ENCODE measurements at regions not wholly inside any gene's neighbourhood (a gene's known extent, or its start where the extent isn't known, plus 50 kb on each side); places are given as distances from the start of the nearest gene placed in this dataset.

DNA sequence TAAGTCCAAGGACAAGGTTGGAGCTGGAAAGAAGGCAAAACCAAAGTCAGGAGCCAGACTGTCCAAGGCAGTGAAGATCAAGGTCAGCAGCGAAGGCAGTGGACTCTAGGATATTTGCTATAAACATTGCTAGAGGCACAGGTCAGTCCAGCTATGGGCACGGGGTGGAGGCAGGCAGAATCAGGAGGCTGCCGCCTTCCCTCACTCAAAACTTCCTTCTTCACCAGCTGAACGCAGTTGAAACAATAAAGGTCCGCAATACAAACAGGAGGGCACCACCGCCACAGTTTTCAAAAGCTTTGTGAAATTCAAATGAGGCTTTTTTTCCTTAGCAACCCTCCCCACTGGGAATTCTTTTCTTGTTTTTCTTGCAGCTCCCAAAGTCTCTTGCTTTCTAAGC is 372.4 kb downstream of the NXPE2 start:
- no peak for DNase-seq

- no peak for DNase-seq
Measured at GRCh38 chr11:115051938-115052590, 373.7 kb downstream of the NXPE2 start.

DNA sequence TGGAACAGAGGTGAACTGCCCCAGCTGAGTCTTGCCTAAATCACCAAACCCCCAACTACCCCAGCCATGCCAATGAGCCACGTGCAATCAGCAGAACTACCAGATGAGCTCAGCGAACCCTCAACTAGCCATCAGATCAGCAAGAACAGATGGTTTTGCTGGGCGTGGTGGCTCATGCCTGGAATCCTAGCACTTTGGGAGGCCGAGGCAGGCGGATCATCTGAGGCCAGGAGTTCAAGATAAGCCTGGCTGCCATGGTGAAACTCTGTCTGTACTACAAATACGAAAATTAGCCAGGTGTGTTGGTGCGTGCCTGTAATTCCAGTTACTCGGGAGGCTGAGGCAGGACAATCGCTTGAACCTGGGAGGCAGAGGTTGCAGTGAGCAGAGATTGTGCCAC is 374.3 kb downstream of the NXPE2 start:
- no peak for DNase-seq

- DNase-seq, result no peak
Measured at GRCh38 chr11:115054570-115055538, 376.5 kb downstream of the NXPE2 start.

DNA sequence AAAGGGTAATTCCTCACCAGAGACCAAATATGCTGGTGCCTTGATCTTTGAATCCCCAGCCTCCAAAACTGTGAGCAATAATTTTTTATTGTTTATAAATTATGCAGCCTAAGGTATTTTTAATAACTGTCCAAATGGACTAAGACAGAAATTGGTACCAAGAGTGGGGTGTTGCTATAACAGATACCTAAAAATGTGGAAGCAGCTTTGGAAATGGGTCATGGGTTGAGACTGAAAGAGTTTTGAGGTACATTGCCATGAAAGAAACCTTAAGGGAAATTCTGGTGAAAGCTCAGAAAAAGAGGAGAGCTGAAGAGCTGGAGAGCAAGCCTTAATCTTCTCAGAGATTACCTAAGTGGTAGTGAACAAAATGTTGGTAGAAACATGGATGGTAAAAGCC is 378.2 kb downstream of the NXPE2 start:
- no peak for DNase-seq

- no peak for DNase-seq
Measured at GRCh38 chr11:115060840-115061239, 382.5 kb downstream of the NXPE2 start.

- DNase-seq, result no peak
Measured at GRCh38 chr11:115065314-115065713, 387.0 kb downstream of the NXPE2 start.

DNA sequence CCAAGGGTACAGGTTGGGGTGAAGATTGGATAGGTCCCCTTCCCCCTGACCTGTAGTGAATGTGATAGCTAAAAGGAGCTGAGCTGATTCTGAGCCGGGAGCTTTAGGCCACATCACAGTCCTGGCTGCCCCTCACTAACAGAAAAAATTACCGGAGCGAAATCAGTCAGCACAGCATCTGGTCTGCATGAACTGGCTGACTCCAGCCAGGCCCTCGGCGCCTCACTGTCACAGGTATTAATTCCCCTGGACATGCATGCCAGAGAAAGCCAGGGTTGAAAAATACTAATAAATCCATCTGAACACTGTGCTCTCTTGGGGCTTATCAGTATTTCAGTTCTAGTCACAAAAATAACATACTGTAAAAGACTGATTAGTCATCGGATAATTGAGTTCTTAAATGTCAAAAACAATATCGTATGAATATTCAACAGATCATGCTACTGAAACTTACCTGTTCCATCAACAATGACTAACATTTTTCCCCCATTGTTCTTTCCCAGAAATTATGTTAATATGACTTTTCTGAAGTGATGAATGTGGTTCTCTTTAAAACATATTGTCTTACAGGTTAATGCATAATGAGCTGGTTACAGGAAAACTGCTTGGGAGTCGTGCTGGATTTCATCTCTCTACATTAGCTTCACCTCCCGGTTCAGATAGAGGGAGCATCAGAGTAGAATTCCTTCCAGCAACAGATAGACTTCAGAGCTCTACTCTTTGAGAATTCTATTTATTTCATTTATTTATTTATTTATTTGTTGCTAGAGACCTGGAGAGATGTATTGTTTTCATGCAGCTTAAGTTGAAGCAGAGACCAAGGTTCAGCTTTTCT is 387.7 kb downstream of the NXPE2 start:
- DNase-seq, result no peak

DNA sequence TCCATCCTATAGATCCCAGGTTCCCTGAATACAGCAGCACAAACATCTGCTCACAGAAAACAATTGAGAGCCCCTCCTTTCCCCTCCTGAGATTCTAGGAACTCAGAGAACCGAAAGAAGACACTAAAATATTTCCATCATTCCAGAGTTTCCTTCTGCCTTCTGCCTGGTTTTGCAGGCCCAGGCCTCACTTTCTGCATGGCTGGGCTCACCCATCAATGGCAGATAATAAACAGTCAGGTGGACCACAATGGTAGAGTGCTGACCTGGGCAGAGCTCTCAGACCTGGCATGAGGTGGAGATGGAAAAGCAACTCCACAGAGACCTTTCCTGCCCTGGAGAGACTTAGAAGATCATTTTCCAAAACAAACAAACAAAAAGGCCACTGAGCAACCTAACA is 389.1 kb downstream of the NXPE2 start:
- no peak for DNase-seq

DNA sequence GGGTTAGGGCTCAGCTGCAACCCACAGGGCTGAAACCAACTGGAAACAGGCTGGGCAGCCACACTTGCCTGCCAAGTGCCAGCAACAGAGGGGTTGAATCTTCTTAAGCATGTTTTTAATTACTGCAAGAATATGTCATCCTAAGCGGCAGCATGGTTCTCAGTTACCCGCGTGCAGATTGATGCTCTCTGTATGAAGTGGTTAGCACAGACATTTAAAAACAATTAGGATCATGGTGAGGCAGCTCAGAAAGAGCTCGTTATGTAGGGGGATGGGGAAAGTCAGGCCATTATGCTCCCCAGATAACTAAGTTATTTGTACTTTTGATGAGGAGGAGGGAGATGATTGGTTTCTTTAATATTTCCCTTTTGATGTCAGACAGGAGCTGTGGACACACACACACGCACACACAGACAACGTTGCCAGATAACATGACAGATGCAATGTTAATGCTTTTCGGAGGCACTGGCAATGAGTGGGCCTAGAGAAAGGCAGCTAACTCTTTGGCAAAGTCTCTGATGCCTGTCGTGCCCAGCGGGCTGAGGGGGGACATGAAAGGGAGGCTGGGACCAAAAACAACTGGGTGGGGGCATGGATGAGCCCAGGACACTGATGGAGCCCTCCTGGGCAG is 389.7 kb downstream of the NXPE2 start:
- no peak for DNase-seq

DNA sequence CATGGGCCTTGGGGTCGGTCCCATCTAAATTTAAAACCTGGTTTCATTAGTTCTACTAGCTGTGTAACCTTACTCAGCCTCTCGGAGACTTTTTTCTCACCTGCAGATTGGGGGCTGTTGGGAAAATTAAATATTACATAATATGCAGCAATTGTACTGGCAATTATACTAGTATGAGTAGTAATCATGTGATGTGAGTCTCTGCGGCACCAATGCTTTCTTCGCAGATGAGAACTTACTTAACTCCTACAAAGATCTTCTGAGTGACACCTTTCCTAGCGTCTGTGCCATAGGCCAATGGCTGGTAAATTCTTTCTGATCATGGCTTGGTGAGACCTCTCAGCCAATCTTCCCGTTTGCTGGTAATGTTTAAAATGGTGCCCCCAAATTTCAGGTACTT is 391.3 kb downstream of the NXPE2 start:
- DNase-seq, result no peak

DNA sequence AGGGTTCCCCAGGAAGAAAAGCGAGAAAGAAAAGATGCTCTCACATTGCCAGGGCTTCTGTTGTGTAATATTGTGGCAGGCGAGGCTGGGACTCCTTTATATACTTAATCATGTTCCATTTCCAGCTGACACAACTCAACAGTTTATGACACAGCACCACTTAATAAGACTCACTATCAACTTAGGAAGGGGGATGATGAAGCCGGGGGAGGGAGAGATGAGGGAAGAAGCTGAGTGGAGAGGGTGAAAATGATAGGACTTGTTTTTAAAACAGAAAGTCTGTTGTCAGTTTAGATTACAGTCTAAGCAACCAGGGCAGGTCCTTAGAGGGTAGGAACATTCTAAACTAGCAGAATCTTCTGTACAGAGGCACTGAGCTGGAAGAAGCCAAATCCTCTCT is 397.0 kb downstream of the NXPE2 start:
- DNase-seq, result no peak

- no peak for DNase-seq
Measured at GRCh38 chr11:115077740-115078139, 399.4 kb downstream of the NXPE2 start.

- DNase-seq, result no peak
Measured at GRCh38 chr11:115078461-115079438, 400.4 kb downstream of the NXPE2 start.

DNA sequence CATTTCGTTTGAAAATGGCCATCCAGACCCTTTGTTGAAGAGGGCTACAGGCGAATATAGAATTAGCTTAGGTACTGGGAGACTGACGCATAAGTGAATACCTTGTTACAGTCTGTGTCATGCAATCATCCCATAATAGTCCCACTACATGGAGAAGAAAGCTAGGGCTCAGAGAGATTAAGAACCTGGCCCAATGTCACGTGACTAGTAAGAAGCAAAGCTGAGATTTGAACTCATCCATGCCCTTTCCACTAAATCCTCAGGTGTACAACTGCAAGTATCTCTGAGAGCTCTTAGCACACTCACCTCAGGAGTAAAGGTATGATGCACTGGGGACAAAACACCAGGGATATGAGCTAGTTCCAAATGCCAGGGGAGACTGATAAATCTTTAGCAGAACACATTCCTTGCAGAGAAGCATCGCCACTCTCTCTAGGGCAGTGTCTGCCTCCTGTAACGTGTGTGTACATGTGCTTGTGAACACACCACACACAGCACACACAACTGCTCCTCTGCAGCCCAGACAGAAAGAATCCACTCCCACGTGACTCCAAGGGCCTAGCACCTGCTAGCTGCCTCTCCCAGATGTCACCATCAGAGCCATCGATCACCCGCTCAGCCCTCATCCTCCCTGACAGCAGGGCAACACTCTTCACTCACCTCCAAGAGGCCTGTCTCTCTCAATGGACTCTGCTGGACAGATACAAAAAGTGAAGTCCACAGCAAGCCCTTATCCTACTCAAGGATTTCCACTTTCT is 402.8 kb downstream of the NXPE2 start:
- DNase-seq, result peak; percentile 66

DNA sequence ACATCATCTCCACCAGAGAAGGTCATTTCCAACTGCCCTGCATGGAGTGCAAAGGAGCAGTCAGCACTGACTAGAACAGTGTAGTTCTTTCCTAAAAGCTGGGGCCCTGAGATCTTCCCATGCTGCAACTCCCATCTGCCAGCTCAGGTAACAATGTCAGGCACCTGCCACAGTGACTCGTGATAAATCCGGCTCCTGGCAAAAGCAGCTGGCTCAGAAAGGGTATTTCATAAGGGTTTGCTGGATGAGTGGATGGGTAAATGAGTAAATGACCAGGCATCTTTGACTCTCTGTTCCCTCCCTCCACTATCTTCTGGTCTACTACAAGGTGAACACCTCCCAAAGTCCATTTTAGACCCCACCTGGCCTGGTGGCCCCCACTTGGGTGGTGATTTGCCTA is 403.6 kb downstream of the NXPE2 start:
- DNase-seq, result no peak

GRCh38 chr11:115083144-115083806 is 404.9 kb downstream of the NXPE2 start:
- DNase-seq, result no peak

DNA sequence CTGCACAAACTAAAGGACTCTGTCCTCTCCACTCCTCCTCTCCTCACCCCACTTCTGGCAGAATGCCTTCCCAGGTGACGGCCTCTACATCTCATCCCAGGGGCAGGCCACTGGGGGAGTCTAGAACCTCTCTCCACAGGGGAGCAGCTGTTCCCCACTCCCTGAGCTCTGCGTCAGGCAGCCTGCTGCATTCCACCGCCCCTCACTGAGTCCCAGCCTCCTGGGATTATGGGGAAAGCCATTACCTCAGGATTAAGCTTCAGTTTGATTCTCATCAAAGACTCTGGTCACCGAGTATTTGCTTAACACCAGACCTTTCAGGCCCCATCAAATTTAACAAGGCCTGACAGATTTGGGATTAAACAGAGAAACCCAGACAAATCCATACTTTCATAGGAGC is 405.9 kb downstream of the NXPE2 start:
- no peak for DNase-seq

DNA sequence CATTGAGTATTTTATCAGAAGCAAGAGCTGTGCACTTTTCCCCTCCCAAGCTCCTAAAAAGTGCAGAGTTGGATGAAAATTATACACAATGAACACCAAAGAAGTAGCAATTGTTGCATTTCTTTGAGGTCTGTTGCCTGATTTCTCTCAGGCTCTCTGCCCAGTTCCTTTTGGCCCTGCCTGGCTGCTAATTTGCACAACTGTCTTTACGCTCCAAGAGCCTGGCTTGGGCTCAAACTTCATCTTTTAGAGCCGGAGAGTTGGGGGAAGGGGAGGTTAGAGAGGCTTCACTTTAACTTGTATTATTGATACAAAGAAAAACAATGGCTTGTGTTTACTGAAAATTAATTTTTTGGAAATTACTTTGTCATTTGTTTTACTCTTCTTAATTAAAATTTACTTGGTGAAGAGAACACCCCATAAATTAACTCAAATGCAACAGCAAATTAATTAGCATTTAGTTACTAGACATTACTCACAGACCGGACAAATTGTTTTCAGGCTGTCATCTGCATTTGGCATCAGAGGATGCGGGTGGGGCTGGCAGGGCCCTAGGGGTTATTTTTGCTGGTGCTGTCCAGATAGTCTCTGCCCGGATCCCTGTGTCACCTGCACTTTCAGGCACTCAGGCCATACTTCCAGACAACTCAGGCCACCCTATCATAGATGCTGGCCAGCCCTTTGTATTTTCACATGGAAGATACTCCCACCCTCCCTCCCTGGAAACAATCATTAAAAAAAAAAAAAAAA is 407.3 kb downstream of the NXPE2 start:
- DNase-seq, result no peak

DNA sequence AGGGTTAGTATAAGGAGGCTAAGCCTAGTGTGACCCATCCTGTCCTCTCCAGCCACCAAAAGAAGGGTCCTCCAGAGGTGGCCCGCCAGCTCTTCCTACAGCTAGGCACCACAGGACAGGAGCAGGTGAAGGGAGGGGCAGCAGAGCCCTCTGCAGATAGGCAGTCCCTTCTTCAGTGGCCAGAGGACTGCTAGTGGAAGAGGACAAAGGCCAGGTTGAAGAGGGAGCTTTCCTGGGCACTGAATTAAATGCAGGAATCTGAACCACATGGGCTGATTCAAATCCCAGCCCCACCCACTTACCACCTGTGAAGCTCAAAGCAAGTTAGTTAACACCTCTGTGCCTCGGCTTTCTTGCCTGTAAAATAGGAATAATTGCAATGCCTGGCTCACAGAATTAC is 409.5 kb downstream of the NXPE2 start:
- no peak for DNase-seq
